Esophagus squamous epithelium (tissue), 4 donors: ENCODE measurements at regions not wholly inside any gene's neighbourhood (a gene's known extent, or its start where the extent isn't known, plus 50 kb on each side); places are given as distances from the start of the nearest gene placed in this dataset.

Experiments used
- POLR2A ChIP-seq, 4 donors: fragments of 450-650 bp; IDR thresholded peaks; one replicate each; pipeline ENCODE4 v1.6.1; 2017; ENCODE audit warnings: antibody characterized with exemption in 4 of 4, mild to moderate bottlenecking in 4 of 4, moderate library complexity in 3 of 4
- TF ChIP-seq, protein P1 (sequence below), 6 experiments: fragments of 450-650 bp in 4 of 6; fragments of 200-600 bp in 2 of 6; sonication (generic) in 2 of 6; IDR thresholded peaks; one replicate each; pipeline ENCODE4 v1.5.1; 2016 to 2019; ENCODE audit warnings: antibody characterized with exemption in 6 of 6, mild to moderate bottlenecking in 4 of 6, moderate library complexity in 4 of 6

DNA sequence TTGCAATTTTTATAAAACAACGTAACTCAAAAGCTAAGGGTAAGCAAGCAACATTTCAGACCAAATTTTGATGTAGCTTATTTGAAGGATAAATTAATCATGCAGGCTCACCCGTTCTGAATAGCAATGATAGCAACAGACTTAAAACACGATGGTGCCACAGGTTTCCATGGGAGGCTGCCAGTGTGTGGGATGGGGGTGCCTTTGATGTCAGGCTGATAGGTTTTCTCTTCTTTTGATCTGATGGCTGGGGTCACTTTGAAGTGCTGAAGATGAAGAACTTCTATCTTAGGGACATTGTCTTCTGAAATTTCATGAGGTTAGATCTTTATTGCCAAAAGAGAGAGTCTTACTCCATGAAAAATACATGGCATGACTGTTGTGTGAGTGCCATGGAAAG lies 206.8 kb downstream of the LPIN1 start:
- TF ChIP-seq, protein P1, sequence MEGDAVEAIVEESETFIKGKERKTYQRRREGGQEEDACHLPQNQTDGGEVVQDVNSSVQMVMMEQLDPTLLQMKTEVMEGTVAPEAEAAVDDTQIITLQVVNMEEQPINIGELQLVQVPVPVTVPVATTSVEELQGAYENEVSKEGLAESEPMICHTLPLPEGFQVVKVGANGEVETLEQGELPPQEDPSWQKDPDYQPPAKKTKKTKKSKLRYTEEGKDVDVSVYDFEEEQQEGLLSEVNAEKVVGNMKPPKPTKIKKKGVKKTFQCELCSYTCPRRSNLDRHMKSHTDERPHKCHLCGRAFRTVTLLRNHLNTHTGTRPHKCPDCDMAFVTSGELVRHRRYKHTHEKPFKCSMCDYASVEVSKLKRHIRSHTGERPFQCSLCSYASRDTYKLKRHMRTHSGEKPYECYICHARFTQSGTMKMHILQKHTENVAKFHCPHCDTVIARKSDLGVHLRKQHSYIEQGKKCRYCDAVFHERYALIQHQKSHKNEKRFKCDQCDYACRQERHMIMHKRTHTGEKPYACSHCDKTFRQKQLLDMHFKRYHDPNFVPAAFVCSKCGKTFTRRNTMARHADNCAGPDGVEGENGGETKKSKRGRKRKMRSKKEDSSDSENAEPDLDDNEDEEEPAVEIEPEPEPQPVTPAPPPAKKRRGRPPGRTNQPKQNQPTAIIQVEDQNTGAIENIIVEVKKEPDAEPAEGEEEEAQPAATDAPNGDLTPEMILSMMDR (IDR thresholded peaks at IDR 0.05) = no peak
- no peak for TF ChIP-seq POLR2A (IDR thresholded peaks at IDR 0.05)
